Liver (tissue), 8 donors: ENCODE measurements at regions not wholly inside any gene's neighbourhood (a gene's known extent, or its start where the extent isn't known, plus 50 kb on each side); places are given as distances from the start of the nearest gene placed in this dataset.

Experiments used
- DNase-seq: peaks from one replicate; pipeline ENCODE4 v3.0.0-alpha.2; 2017; ENCODE audit warnings: low spot score
- H3K27ac ChIP-seq, 2 donors: one replicate each; pipeline ENCODE4 v1.7.0; 2013; ENCODE audit warnings: inconsistent platforms in 2 of 2, low read length in 2 of 2, control low read depth in 1 of 2, low read depth in 1 of 2, mild to moderate bottlenecking in 1 of 2
- H3K27me3 ChIP-seq, 4 donors: one replicate each; pipeline versions ENCODE4 v1.6.1 to v1.7.0; 2013; ENCODE audit warnings: low read length in 3 of 4, inconsistent platforms in 1 of 4, mild to moderate bottlenecking in 1 of 4, moderate library complexity in 1 of 4; ENCODE audit not compliant: control insufficient read depth in 4 of 4, insufficient read depth in 4 of 4
- H3K36me3 ChIP-seq, 4 donors: one replicate each; pipeline versions ENCODE4 v1.6.1 to v1.7.0; 2013; ENCODE audit warnings: low read length in 3 of 4, mild to moderate bottlenecking in 3 of 4, low read depth in 1 of 4, moderate library complexity in 1 of 4; ENCODE audit not compliant: control insufficient read depth in 4 of 4, insufficient read depth in 3 of 4
- H3K4me1 ChIP-seq, 4 donors: one replicate each; pipeline versions ENCODE4 v1.6.1 to v1.7.0; 2013; ENCODE audit warnings: low read length in 3 of 4, mild to moderate bottlenecking in 3 of 4, moderate library complexity in 1 of 4; ENCODE audit not compliant: control insufficient read depth in 4 of 4, insufficient read depth in 4 of 4
- H3K4me3 ChIP-seq, 3 donors: one replicate each; pipeline versions ENCODE4 v1.6.1 to v1.7.0; 2013; ENCODE audit warnings: low read length in 3 of 3, control low read depth in 1 of 3, low read depth in 1 of 3, mild to moderate bottlenecking in 1 of 3
- H3K9ac ChIP-seq, 2 donors: one replicate each; pipeline ENCODE4 v1.7.0; 2013; ENCODE audit warnings: low read length in 2 of 2, mild to moderate bottlenecking in 2 of 2, moderate library complexity in 2 of 2, control low read depth in 1 of 2, low read depth in 1 of 2
- H3K9me3 ChIP-seq, 4 donors: one replicate each; pipeline versions ENCODE4 v1.6.1 to v1.7.0; 2013; ENCODE audit warnings: low read length in 3 of 4; ENCODE audit not compliant: control insufficient read depth in 4 of 4
- EGR1 ChIP-seq, 2 donors: IDR thresholded peaks; 2 replicates each; pipeline ENCODE4 v1.6.1; 2016 to 2018; ENCODE audit warnings: antibody characterized with exemption in 2 of 2, low read depth in 2 of 2
- FOXA1 ChIP-seq: IDR thresholded peaks from 2 replicates; pipeline ENCODE4 v1.6.1; 2016; ENCODE audit warnings: antibody characterized with exemption
- FOXA2 ChIP-seq: IDR thresholded peaks from 2 replicates; pipeline ENCODE4 v1.6.1; 2016; ENCODE audit warnings: antibody characterized with exemption
- GABPA ChIP-seq, 2 donors: IDR thresholded peaks in 1 of 2; conservative IDR thresholded peaks in 1 of 2; 2 replicates each; pipeline ENCODE4 v1.6.1; 2016; ENCODE audit warnings: antibody characterized with exemption in 2 of 2, mild to moderate bottlenecking in 1 of 2, moderate library complexity in 1 of 2
- HNF4A ChIP-seq, 2 donors: conservative IDR thresholded peaks; 2 replicates each; pipeline ENCODE4 v1.6.1; 2016; ENCODE audit warnings: antibody characterized with exemption in 2 of 2, mild to moderate bottlenecking in 2 of 2
- HNF4G ChIP-seq: IDR thresholded peaks from 2 replicates; pipeline ENCODE4 v1.6.1; 2016; ENCODE audit warnings: antibody characterized with exemption
- JUND ChIP-seq, 2 donors: IDR thresholded peaks; 2 replicates each; pipeline ENCODE4 v1.6.1; 2016; ENCODE audit warnings: antibody characterized with exemption in 2 of 2
- MAX ChIP-seq: IDR thresholded peaks from 2 replicates; pipeline ENCODE4 v1.6.1; 2016; ENCODE audit warnings: antibody characterized with exemption
- NR2F2 ChIP-seq: IDR thresholded peaks from 2 replicates; pipeline ENCODE4 v1.6.1; 2016; ENCODE audit warnings: antibody characterized with exemption
- RAD21 ChIP-seq, 2 donors: IDR thresholded peaks; 2 replicates each; pipeline ENCODE4 v1.6.1; 2016; ENCODE audit warnings: antibody characterized with exemption in 2 of 2, mild to moderate bottlenecking in 2 of 2
- RXRA ChIP-seq, 2 donors: IDR thresholded peaks; 2 replicates each; pipeline ENCODE4 v1.6.1; 2017 to 2018; ENCODE audit warnings: antibody characterized with exemption in 2 of 2, mild to moderate bottlenecking in 1 of 2
- SP1 ChIP-seq: IDR thresholded peaks from 2 replicates; pipeline ENCODE4 v1.6.1; 2018; ENCODE audit warnings: antibody characterized with exemption, mild to moderate bottlenecking
- TAF1 ChIP-seq: conservative IDR thresholded peaks from 2 replicates; pipeline ENCODE4 v1.6.1; 2016; ENCODE audit warnings: antibody characterized with exemption, mild to moderate bottlenecking
- YY1 ChIP-seq: IDR thresholded peaks from 2 replicates; pipeline ENCODE4 v1.6.1; 2016; ENCODE audit warnings: antibody characterized with exemption, mild to moderate bottlenecking
- ZBTB33 ChIP-seq: IDR thresholded peaks from 2 replicates; pipeline ENCODE4 v1.6.1; 2016; ENCODE audit warnings: antibody characterized with exemption
- WGBS: extraction: QIAGEN DNeasy Blood & Tissue Kit; methylation state at CpG from one replicate; pipeline ENCODE4 v1.1.7; 2013; 5-methylcytosine and 5-hydroxymethylcytosine counted together
- TF ChIP-seq, protein P1 (sequence below): IDR thresholded peaks from 2 replicates; pipeline ENCODE4 v1.6.1; 2016; ENCODE audit warnings: antibody characterized with exemption
- TF ChIP-seq, protein P2 (sequence below): IDR thresholded peaks from 2 replicates; pipeline ENCODE4 v1.6.1; 2016; ENCODE audit warnings: antibody characterized with exemption, mild to moderate bottlenecking
- TF ChIP-seq, protein P3 (sequence below): fragments of 150-350 bp; IDR thresholded peaks from 2 replicates; pipeline ENCODE4 v1.5.1; 2017; ENCODE audit warnings: improper control_type of control experiment, low read depth, low read length; ENCODE audit not compliant: missing input control
- donor health status: healthy.
- donor health status: healthy.
- donor health status: healthy.
- donor health status: healthy.
- donor health status: healthy.

DNA sequence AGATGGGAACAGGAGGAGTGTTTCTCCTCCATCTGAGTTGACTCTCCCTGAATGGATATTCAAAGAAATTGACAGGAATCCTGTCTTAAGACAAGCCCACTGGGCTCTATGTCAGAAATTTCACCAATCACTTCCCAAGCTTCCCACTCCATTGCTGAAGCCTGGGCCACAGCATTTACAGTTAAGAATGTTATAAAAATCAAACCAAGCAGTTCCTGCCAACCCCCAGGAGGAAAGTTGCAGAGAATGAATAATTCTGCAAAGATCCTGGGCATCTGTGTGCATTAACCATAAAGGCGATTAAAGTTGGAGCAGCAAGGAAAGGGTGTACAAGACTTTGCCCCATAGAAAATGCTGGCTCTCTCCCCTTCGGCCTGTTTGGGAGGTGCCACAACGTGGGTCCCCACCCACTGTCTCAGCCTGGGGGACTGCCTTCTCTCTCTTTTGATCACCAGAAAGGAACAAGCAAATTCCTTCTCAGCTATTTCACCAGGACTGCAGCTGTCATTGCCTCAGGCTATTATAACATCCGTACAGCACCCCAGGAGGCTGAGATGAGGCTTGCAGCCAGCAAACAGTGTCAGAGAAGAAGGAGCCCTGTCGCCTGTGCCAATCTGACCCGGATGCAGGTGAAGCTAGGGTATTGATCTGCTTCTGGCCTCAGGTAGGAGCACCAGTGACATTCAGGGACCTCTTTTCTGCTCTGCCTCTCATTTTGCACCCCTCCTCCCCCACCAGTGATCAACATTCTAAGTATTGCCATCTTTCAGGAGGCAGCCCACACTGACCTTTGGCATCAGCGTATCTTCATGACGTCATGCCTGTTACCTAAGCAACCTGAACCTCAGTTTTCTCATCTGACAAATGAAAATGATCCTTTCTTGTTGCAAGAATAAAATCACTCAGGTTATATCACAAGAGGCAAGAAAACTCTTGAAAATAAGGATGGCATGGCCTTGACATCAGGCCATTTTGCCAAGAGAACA is 219.0 kb downstream of the SH3BP4 start:
- H3K9ac ChIP-seq, result no peak overlapping the region
- no peaks in the 10 kb centered on the region for H3K9me3 ChIP-seq
- H3K4me1 ChIP-seq, result no peaks in the 10 kb centered on the region
- H3K36me3 ChIP-seq, result no peaks in the 10 kb centered on the region
- TF ChIP-seq HNF4A (conservative IDR thresholded peaks at IDR 0.05) (no peak), NR2F2 (no peak), RAD21 (IDR thresholded peaks at IDR 0.05) (no peak), JUND (IDR thresholded peaks at IDR 0.05) (no peak), FOXA2 (no peak), SP1 (no peak), MAX (no peak), EGR1 (IDR thresholded peaks at IDR 0.05; ENCODE audit: low read depth in 2 of 2) (no peak), RXRA (IDR thresholded peaks at IDR 0.05) (no peak), GABPA (IDR thresholded peaks at IDR 0.05 in 1 of 2, conservative IDR thresholded peaks at IDR 0.05 in 1 of 2) (no peak), HNF4G (no peak), TAF1 (no peak), FOXA1 (no peak), YY1 (no peak), ZBTB33 (no peak)
- TF ChIP-seq, protein P1, sequence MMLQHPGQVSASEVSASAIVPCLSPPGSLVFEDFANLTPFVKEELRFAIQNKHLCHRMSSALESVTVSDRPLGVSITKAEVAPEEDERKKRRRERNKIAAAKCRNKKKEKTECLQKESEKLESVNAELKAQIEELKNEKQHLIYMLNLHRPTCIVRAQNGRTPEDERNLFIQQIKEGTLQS, result no peak
- TF ChIP-seq, protein P2, sequence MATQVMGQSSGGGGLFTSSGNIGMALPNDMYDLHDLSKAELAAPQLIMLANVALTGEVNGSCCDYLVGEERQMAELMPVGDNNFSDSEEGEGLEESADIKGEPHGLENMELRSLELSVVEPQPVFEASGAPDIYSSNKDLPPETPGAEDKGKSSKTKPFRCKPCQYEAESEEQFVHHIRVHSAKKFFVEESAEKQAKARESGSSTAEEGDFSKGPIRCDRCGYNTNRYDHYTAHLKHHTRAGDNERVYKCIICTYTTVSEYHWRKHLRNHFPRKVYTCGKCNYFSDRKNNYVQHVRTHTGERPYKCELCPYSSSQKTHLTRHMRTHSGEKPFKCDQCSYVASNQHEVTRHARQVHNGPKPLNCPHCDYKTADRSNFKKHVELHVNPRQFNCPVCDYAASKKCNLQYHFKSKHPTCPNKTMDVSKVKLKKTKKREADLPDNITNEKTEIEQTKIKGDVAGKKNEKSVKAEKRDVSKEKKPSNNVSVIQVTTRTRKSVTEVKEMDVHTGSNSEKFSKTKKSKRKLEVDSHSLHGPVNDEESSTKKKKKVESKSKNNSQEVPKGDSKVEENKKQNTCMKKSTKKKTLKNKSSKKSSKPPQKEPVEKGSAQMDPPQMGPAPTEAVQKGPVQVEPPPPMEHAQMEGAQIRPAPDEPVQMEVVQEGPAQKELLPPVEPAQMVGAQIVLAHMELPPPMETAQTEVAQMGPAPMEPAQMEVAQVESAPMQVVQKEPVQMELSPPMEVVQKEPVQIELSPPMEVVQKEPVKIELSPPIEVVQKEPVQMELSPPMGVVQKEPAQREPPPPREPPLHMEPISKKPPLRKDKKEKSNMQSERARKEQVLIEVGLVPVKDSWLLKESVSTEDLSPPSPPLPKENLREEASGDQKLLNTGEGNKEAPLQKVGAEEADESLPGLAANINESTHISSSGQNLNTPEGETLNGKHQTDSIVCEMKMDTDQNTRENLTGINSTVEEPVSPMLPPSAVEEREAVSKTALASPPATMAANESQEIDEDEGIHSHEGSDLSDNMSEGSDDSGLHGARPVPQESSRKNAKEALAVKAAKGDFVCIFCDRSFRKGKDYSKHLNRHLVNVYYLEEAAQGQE, result no peak
- TF ChIP-seq, protein P3, sequence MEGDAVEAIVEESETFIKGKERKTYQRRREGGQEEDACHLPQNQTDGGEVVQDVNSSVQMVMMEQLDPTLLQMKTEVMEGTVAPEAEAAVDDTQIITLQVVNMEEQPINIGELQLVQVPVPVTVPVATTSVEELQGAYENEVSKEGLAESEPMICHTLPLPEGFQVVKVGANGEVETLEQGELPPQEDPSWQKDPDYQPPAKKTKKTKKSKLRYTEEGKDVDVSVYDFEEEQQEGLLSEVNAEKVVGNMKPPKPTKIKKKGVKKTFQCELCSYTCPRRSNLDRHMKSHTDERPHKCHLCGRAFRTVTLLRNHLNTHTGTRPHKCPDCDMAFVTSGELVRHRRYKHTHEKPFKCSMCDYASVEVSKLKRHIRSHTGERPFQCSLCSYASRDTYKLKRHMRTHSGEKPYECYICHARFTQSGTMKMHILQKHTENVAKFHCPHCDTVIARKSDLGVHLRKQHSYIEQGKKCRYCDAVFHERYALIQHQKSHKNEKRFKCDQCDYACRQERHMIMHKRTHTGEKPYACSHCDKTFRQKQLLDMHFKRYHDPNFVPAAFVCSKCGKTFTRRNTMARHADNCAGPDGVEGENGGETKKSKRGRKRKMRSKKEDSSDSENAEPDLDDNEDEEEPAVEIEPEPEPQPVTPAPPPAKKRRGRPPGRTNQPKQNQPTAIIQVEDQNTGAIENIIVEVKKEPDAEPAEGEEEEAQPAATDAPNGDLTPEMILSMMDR, result no peak
- DNase-seq, result no peak
- H3K4me3 ChIP-seq, result no peak overlapping the region
- no peaks in the 10 kb centered on the region for H3K27me3 ChIP-seq
- H3K27ac ChIP-seq, result no peak overlapping the region
- 29% methylated on average over 8 of the region's 8 CpGs for WGBS
